IPS DF 4.7 (cell line): ENCODE measurements at regions not wholly inside any gene's neighbourhood (a gene's known extent, or its start where the extent isn't known, plus 50 kb on each side); places are given as distances from the start of the nearest gene placed in this dataset.

ENCODE experiments used
- DNase-seq: peaks from one replicate; pipeline ENCODE4 v3.0.0-alpha.2; 2013; ENCODE audit warnings: low spot score; ENCODE audit errors: extremely low read depth

GRCh38 chr4:117800636-117801035 lies 233.7 kb upstream of the NDST3 start:
- DNase-seq: no peak

DNA sequence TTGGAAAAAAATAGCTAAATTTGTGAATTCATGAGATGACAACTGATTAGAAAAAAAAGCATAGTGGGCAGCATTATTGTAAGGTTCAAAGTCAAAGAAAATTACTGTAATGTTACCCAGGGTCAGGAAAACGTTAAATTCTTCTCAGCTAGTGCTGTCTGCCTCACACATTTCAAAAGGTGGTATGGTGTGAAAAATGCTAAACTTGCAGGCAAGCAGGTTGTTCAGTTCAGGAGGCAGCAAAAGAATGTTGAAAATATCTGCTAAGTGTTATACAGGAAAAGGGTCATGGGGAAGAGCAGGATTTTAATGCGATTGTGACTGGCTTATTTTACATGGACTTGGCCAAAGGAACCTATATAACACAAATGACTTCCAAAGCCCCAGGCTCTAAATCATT lies 232.5 kb upstream of the NDST3 start:
- DNase-seq: no peak

DNA sequence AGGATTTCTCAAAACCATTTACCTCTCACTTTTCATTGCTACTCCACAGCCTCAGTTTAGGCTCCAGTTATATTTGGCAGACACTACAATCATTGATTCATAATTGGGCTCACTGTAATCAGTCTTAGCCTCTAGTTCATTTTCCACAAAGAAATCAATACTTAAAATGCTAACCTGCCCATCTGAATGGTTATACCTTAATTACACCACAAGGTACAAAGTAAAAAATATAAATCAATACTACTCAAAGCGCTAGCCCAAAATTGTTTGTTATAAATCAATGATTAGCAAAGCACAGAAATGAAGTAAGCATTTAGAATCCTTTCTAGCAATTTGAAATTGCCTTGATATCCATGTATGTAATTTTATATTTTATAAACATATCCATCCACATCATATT lies 222.6 kb upstream of the NDST3 start:
- DNase-seq: no peak

- no peak for DNase-seq
These were observed 219.7 kb upstream of the NDST3 start for GRCh38 chr4:117814277-117815246.

GRCh38 chr4:117817301-117817700 lies 217.0 kb upstream of the NDST3 start:
- DNase-seq: no peak

- no peak for DNase-seq
These were observed 212.5 kb upstream of the NDST3 start for GRCh38 chr4:117821834-117822233.

- DNase-seq: no peak
These were observed 210.9 kb upstream of the NDST3 start for GRCh38 chr4:117823388-117823787.

GRCh38 chr4:117825600-117825999 lies 208.7 kb upstream of the NDST3 start:
- no peak for DNase-seq

GRCh38 chr4:117831060-117831683 lies 203.1 kb upstream of the NDST3 start:
- DNase-seq: no peak

GRCh38 chr4:117835566-117835965 lies 198.7 kb upstream of the NDST3 start:
- no peak for DNase-seq

GRCh38 chr4:117844594-117844993 lies 189.7 kb upstream of the NDST3 start:
- DNase-seq: no peak

GRCh38 chr4:117845270-117845669 lies 189.0 kb upstream of the NDST3 start:
- DNase-seq: no peak

DNA sequence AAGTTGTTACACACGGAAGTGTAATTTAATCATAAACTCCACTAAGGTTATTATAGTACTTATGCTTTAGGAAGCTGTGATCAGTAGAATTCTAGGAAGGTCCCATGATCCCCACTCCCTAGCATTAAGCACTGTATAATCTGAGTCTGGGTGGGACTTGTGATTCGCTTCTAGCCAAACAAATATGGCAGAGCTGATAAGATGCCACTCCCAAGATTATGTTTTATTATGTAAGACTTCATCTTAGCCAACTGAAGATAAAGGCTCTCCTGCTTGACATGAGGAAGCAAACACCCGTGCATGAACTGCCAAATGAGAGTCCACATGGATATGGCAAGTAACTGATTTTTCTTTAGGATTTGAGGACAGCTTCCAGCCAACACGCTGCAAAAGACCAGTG lies 186.4 kb upstream of the NDST3 start:
- DNase-seq: no peak

DNA sequence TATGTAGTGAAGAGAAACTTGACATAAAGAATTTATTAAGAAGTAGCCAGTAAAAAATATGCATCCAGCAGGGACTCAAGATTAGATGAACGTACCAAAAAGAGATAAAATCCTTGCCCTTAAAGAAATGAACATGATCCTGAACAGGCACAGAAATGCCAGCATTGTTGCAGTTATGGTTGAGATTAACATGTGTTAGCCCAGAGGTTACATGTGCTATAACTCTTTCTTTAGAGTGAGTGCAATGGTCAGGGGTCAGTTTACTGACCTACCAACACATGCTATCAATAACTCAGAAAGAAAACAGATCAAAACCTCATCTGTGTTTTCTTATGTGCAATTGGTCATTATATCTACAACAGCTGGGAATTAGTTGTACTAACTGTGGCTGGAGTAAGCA lies 166.1 kb upstream of the NDST3 start:
- DNase-seq: no peak

- DNase-seq: no peak
These were observed 160.5 kb upstream of the NDST3 start for GRCh38 chr4:117873779-117874178.

DNA sequence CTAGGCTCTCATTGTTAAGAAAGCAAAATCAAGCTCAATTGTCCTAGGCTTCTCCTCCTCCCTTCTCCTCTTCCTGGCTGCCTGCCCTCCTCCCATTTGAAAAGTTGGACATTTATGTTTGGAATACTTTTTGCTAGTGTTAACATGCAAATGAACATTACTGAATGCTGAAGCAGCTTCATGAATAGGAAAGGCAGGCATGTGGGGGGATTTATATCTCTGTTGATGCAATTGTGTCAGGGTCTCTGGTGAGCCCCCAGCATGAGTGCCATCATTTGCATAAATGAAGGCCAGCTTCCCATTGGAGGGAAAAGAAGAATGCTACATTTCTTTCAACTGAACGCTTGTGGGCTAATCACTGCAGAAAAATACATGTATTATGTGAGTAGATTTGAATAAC lies 160.1 kb upstream of the NDST3 start:
- no peak for DNase-seq

GRCh38 chr4:117889978-117890377 lies 144.3 kb upstream of the NDST3 start:
- no peak for DNase-seq

GRCh38 chr4:117893207-117893606 lies 141.1 kb upstream of the NDST3 start:
- no peak for DNase-seq

DNA sequence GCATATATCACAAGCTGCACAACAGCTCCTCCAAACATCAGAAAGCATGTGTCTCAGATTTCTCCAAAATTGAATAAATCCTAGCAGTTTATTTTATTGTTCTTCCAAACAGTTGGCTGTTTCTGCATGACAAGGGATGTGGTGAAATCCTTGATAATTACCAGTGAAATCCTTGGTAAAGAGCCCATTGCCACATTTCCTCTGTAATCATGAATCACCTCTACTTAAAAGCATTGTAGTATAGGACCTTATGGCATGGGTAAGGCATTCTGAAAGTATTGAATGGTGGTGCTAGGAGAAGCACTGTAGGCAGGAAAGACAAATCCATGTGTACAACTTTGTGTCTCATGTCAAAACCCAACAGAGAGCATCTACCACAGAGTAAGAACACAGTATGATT lies 135.8 kb upstream of the NDST3 start:
- no peak for DNase-seq

DNA sequence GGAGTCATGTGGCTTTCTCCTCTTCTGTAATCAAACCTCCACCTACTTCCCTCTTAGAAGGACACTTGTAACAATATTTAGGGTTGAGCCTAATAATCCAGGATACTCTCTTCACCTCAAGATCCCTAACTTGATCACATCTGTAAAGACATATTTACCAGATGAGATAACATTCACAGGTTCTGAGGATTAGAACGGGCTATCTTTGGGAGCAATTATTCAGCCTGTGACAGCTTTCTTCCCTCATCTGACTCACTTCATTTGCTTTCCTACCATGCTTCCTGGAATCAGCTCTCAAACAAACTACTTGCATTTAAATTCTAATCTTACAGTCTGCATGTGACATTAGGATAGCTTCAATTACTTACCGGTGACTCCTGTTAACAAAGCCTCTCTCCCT lies 133.5 kb upstream of the NDST3 start:
- no peak for DNase-seq

- no peak for DNase-seq
These were observed 126.6 kb upstream of the NDST3 start for GRCh38 chr4:117907646-117908045.

DNA sequence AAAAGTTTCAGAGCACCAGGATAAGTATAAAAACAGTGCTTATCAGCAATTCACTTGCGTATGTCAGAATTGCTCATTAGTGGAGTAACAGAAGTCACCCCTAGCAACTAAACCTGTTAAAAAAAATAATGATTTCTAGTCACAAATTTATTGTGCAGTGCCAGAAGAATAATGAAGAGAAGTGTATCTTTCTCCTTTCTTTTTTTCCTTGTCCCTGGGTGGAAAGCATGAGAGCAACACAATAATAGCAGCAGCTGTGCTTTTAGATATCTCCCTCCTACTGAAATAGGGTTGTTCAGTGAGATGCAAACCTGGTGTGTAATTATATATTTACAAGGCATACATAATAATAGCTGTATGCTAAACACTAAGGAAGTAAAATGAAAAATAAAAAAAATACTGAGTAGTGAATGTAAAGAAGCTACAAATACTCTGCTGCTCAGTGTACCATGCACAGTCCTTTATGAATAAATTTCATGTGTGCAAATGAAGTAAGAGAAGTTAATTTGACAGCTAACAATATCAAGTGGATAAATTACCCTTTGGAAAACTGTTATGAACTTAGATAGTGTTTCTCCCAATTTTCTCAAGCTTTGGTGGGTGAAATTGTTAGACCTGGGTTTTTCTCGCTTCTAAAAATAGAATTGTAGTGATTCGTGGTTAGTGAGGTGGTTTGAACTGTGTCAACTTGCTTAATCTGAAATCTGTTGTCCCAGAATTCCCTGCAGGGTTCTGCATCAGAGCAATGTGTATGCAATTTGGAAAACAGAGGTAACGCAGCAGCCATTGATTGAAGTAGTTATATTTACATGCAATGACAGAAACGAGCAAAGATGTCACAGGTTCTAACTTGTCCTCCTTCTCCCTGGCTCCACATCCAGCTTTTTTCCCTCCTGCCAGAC lies 125.7 kb upstream of the NDST3 start:
- no peak for DNase-seq
